ENCODE measurements at regions not wholly inside any gene's neighbourhood (a gene's known extent, or its start where the extent isn't known, plus 50 kb on each side); places are given as distances from the start of the nearest gene placed in this dataset.

DNA sequence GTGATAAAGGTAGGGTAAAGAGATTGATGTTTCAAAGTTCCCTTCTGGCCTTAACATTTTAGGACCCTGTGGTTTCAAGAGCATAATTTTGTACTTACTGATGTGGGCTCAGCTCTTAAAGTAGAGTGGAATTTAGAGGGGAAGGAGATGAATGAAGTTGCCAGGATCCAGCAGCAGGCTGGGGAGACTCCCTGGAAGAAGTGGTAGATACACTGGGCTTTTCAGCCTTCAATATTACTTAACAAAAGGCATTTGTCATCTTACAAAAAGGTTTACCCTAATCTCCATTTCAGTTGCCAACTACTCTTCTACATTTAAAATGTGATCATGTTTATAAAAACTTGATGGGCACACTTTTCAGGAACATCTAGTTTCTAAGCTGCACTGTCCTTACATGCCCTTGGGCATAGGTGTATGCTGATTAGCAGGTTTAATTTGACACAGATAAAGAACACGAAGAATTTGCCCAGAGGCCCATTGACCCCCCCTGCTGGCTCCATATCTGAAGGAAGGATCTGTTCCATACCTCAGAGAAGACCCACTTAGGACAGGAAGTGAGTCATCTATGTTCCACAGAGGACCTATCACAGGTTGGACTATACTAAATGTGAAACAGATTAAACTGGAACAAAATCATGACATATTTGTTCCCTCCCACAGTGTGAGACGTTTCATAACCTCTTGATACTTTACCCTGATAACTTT, 93.0 kb upstream of the LPP start:
- H3K4me3 ChIP-seq (replicated peaks in 1 of 2; ENCODE audit: low read depth in 2 of 2, low read length in 2 of 2), result no peak overlapping the region
- TF ChIP-seq, protein P1, sequence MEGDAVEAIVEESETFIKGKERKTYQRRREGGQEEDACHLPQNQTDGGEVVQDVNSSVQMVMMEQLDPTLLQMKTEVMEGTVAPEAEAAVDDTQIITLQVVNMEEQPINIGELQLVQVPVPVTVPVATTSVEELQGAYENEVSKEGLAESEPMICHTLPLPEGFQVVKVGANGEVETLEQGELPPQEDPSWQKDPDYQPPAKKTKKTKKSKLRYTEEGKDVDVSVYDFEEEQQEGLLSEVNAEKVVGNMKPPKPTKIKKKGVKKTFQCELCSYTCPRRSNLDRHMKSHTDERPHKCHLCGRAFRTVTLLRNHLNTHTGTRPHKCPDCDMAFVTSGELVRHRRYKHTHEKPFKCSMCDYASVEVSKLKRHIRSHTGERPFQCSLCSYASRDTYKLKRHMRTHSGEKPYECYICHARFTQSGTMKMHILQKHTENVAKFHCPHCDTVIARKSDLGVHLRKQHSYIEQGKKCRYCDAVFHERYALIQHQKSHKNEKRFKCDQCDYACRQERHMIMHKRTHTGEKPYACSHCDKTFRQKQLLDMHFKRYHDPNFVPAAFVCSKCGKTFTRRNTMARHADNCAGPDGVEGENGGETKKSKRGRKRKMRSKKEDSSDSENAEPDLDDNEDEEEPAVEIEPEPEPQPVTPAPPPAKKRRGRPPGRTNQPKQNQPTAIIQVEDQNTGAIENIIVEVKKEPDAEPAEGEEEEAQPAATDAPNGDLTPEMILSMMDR (IDR thresholded peaks at IDR 0.05; ENCODE audit: low read depth, low read length), result no peak
- peak in 1 of 2 donors; percentile 48 for DNase-seq (ENCODE audit: low read depth in 2 of 2)

- H3K4me3 ChIP-seq (replicated peaks in 1 of 2; ENCODE audit: low read depth in 2 of 2, low read length in 2 of 2), result no peak overlapping the region
- no peak for DNase-seq (ENCODE audit: low read depth in 2 of 2)
- TF ChIP-seq, protein P1 (IDR thresholded peaks at IDR 0.05; ENCODE audit: low read depth, low read length), result no peak
Observed at GRCh38 chr3:188062216-188062615, 91.7 kb upstream of the LPP start.

- H3K4me3 ChIP-seq (replicated peaks in 1 of 2; ENCODE audit: low read depth in 2 of 2, low read length in 2 of 2), result no peak overlapping the region
- peak; percentile 35 for DNase-seq (ENCODE audit: low read depth in 2 of 2)
- TF ChIP-seq, protein P1 (IDR thresholded peaks at IDR 0.05; ENCODE audit: low read depth, low read length), result no peak
Observed at GRCh38 chr3:188064831-188065493, 89.0 kb upstream of the LPP start.

DNA sequence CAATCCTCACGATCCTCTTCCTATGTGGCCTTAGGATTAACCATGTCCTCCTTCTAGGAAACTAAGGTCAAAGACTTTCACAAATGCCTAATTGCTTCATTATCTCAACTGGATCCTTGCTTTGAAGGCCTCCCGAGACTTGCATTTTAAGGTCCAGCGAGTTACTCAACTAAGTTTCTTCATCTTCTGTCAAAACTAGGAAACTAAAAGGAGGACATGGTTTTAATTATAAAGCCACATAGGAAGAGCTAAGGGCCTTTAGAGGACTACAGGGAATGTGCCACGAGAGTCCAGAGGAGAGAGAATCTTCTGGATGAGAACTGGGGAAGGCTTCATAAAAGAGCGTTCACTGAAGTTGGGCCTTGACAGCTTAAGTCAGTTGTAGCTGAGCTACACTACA, 87.8 kb upstream of the LPP start:
- no peak overlapping the region for H3K4me3 ChIP-seq (replicated peaks in 1 of 2; ENCODE audit: low read depth in 2 of 2, low read length in 2 of 2)
- DNase-seq (ENCODE audit: low read depth in 2 of 2), result no peak
- TF ChIP-seq, protein P1 (IDR thresholded peaks at IDR 0.05; ENCODE audit: low read depth, low read length), result no peak

DNA sequence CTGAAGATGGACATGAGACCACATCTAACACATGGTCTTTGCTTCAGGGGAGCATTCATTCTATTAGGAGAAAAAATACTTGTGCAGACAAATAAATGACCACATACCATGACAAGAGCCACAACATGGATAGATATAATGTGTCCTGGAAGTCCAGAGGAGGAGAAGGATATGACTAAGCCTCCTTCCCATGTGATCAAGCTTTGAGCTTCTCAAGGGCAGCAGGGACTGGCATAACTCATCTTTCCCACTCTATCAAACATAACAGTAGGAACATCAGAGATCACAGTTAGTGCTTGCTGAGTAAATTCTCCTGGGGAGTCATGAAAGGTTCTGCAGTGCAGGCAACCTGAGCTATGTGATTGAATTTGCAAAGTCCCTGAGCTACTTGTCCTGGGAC, 86.0 kb upstream of the LPP start:
- no peak overlapping the region for H3K4me3 ChIP-seq (replicated peaks in 1 of 2; ENCODE audit: low read depth in 2 of 2, low read length in 2 of 2)
- DNase-seq (ENCODE audit: low read depth in 2 of 2), result peak; percentile 54 to 75
- TF ChIP-seq, protein P1 (IDR thresholded peaks at IDR 0.05; ENCODE audit: low read depth, low read length), result no peak

- TF ChIP-seq, protein P1 (IDR thresholded peaks at IDR 0.05; ENCODE audit: low read depth, low read length), result no peak
- no peak overlapping the region for H3K4me3 ChIP-seq (replicated peaks in 1 of 2; ENCODE audit: low read depth in 2 of 2, low read length in 2 of 2)
- DNase-seq (ENCODE audit: low read depth in 2 of 2), result no peak
Observed at GRCh38 chr3:188068342-188068741, 85.6 kb upstream of the LPP start.

Measured in cardiac fibroblast (primary cell).